ENCODE measurements at regions not wholly inside any gene's neighbourhood (a gene's known extent, or its start where the extent isn't known, plus 50 kb on each side); places are given as distances from the start of the nearest gene placed in this dataset.

DNA sequence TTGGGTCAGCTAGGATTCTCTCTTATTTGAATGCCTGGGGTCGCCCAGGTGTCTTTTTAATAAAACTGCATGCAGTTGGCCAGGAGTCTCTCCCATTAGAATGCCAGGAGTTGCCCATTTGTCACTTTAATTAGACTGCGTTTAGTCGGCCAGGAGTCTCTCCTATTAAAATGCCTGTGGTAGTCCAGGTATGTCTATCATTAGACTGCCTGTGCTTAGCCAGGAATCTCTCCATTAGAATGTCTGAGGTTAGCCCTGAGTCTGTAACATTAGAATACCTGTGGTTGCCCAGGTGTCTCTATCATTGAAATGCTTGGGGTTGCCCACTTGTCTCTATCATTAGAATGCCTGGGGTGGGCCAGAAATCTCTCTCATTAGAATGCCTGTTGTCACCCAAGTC, 1470.9 kb downstream of the UQCRFS1 start:
- Histone ChIP-seq H3K36me3 (ENCODE audit: control insufficient read depth in 2 of 2, extremely low read depth in 1 of 2, insufficient read depth in 2 of 2, low read length in 2 of 2) (no peaks in the 10 kb centered on the region), H2AFZ (ENCODE audit: low read depth, low read length) (no peak overlapping the region), H3K9me3 (replicated peaks; ENCODE audit: control insufficient read depth, insufficient read depth, low read length) (no peaks in the 10 kb centered on the region), H3K27me3 (ENCODE audit: control insufficient read depth in 2 of 2, insufficient read depth in 2 of 2, low read length in 2 of 2) (no peaks in the 10 kb centered on the region), H3K9me1 (replicated peaks; ENCODE audit: control insufficient read depth, extremely low read depth, insufficient read depth, low read length) (no peaks in the 10 kb centered on the region), H4K20me1 (replicated peaks; ENCODE audit: control insufficient read depth, extremely low read depth, insufficient read depth, low read length) (no peaks in the 10 kb centered on the region), H3K4me3 (replicated peaks in 1 of 3; ENCODE audit: insufficient read depth in 1 of 3, low read depth in 1 of 3, low read length in 3 of 3) (no peak overlapping the region), H3K4me2 (ENCODE audit: insufficient read depth, low read length) (no peak overlapping the region), H3K79me2 (ENCODE audit: control insufficient read depth, insufficient read depth, low read length) (no peaks in the 10 kb centered on the region), H3K4me1 (ENCODE audit: control insufficient read depth, extremely low read depth, insufficient read depth, low read length) (no peaks in the 10 kb centered on the region), H3K9ac (replicated peaks; ENCODE audit: extremely low read depth, insufficient read depth, low read length) (no peak overlapping the region), H3K27ac (ENCODE audit: insufficient read depth, low read depth, low read length) (no peak overlapping the region)
- no peak for TF ChIP-seq JUN (IDR thresholded peaks at IDR 0.05; ENCODE audit: borderline replicate concordance, insufficient read depth, insufficient read length, low read depth)
- no peak for TF ChIP-seq POLR2AphosphoS5 (IDR thresholded peaks at IDR 0.05; ENCODE audit: insufficient read depth, low read depth, low read length)
- TF ChIP-seq POLR2A (IDR thresholded peaks at IDR 0.05; ENCODE audit: low read depth, low read length): no peak
- no peak for TF ChIP-seq FOS (IDR thresholded peaks at IDR 0.05; ENCODE audit: borderline replicate concordance, insufficient read depth, low read length)
- TF ChIP-seq, protein P1, sequence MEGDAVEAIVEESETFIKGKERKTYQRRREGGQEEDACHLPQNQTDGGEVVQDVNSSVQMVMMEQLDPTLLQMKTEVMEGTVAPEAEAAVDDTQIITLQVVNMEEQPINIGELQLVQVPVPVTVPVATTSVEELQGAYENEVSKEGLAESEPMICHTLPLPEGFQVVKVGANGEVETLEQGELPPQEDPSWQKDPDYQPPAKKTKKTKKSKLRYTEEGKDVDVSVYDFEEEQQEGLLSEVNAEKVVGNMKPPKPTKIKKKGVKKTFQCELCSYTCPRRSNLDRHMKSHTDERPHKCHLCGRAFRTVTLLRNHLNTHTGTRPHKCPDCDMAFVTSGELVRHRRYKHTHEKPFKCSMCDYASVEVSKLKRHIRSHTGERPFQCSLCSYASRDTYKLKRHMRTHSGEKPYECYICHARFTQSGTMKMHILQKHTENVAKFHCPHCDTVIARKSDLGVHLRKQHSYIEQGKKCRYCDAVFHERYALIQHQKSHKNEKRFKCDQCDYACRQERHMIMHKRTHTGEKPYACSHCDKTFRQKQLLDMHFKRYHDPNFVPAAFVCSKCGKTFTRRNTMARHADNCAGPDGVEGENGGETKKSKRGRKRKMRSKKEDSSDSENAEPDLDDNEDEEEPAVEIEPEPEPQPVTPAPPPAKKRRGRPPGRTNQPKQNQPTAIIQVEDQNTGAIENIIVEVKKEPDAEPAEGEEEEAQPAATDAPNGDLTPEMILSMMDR (IDR thresholded peaks at IDR 0.05; ENCODE audit: extremely low read depth in 1 of 2, insufficient read depth in 1 of 2, low read depth in 1 of 2, low read length in 2 of 2): no peak
- ChIA-PET CTCF (no interaction called here), POLR2A (no interaction called here)
- intact Hi-C loops (cut with micrococcal nuclease): no loop called here
- dilution Hi-C loops (cut with MboI; ENCODE audit: extremely low pct_ligation_motif_present, low sequenced_read_pairs): no loop called here
- DNase-seq (ENCODE audit: low read depth, low spot score): no peak
- no peak for FAIRE-seq
- no TSS peak for BruUV-seq (replicated peaks)

DNA sequence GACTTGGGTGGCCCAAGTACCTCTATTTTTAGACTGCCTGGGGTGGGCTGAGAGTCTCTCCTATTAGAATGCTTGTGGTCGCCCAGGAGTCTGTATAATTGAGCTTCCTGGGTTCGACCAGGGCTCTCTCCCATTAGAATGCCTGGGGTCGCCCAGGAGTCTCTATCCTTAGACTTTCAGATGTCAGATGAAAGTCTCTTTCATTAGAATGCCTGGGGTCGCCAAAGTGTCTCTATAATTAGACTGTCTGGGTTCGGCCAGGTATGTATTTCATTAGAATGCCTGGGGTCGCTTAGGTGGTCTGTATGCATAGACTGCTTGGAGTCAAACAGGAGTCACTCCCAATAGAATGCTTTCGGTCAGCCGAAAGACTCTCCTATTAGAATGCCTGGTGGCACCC, 1471.7 kb downstream of the UQCRFS1 start:
- Histone ChIP-seq H3K4me2 (ENCODE audit: insufficient read depth, low read length) (no peak overlapping the region), H3K79me2 (ENCODE audit: control insufficient read depth, insufficient read depth, low read length) (no peaks in the 10 kb centered on the region), H3K4me1 (ENCODE audit: control insufficient read depth, extremely low read depth, insufficient read depth, low read length) (no peaks in the 10 kb centered on the region), H3K9me3 (replicated peaks; ENCODE audit: control insufficient read depth, insufficient read depth, low read length) (no peaks in the 10 kb centered on the region), H2AFZ (ENCODE audit: low read depth, low read length) (no peak overlapping the region), H3K4me3 (replicated peaks in 1 of 3; ENCODE audit: insufficient read depth in 1 of 3, low read depth in 1 of 3, low read length in 3 of 3) (no peak overlapping the region), H4K20me1 (replicated peaks; ENCODE audit: control insufficient read depth, extremely low read depth, insufficient read depth, low read length) (no peaks in the 10 kb centered on the region), H3K27me3 (ENCODE audit: control insufficient read depth in 2 of 2, insufficient read depth in 2 of 2, low read length in 2 of 2) (no peaks in the 10 kb centered on the region), H3K9me1 (replicated peaks; ENCODE audit: control insufficient read depth, extremely low read depth, insufficient read depth, low read length) (no peaks in the 10 kb centered on the region), H3K36me3 (ENCODE audit: control insufficient read depth in 2 of 2, extremely low read depth in 1 of 2, insufficient read depth in 2 of 2, low read length in 2 of 2) (no peaks in the 10 kb centered on the region), H3K27ac (ENCODE audit: insufficient read depth, low read depth, low read length) (no peak overlapping the region), H3K9ac (replicated peaks; ENCODE audit: extremely low read depth, insufficient read depth, low read length) (no peak overlapping the region)
- TF ChIP-seq GATA2 (IDR thresholded peaks at IDR 0.05; ENCODE audit: insufficient read depth, insufficient read length, low read depth, low read length): no peak
- TF ChIP-seq JUN (IDR thresholded peaks at IDR 0.05; ENCODE audit: borderline replicate concordance, insufficient read depth, insufficient read length, low read depth): no peak
- no peak for TF ChIP-seq FOS (IDR thresholded peaks at IDR 0.05; ENCODE audit: borderline replicate concordance, insufficient read depth, low read length)
- TF ChIP-seq, protein P2, sequence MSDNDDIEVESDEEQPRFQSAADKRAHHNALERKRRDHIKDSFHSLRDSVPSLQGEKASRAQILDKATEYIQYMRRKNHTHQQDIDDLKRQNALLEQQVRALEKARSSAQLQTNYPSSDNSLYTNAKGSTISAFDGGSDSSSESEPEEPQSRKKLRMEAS (IDR thresholded peaks at IDR 0.05; ENCODE audit: insufficient read depth, insufficient read length): no peak
- TF ChIP-seq, protein P1 (IDR thresholded peaks at IDR 0.05; ENCODE audit: extremely low read depth in 1 of 2, insufficient read depth in 1 of 2, low read depth in 1 of 2, low read length in 2 of 2): no peak
- no peak for TF ChIP-seq POLR2A (IDR thresholded peaks at IDR 0.05; ENCODE audit: low read depth, low read length)
- TF ChIP-seq MYC (IDR thresholded peaks at IDR 0.05; ENCODE audit: low read depth, low read length): no peak
- no peak for TF ChIP-seq POLR2AphosphoS5 (IDR thresholded peaks at IDR 0.05; ENCODE audit: insufficient read depth, low read depth, low read length)
- no peak for TF ChIP-seq EZH2 (IDR thresholded peaks at IDR 0.05; ENCODE audit: borderline replicate concordance, low read depth, low read length, severe bottlenecking)
- no peak for DNase-seq (ENCODE audit: low read depth, low spot score)
- POLR2A ChIA-PET: no interaction called here
- intact Hi-C loops (cut with micrococcal nuclease) (no loop called here), dilution Hi-C loops (cut with MboI; ENCODE audit: extremely low pct_ligation_motif_present, low sequenced_read_pairs) (no loop called here)
- FAIRE-seq: no peak
- CTCF ChIA-PET: no interaction called here
- BruUV-seq (replicated peaks): no TSS peak

Measured in endothelial cell of umbilical vein (primary cell).